Right atrium auricular region (tissue), 2 donors: ENCODE measurements at regions not wholly inside any gene's neighbourhood (a gene's known extent, or its start where the extent isn't known, plus 50 kb on each side); places are given as distances from the start of the nearest gene placed in this dataset.
A peak's percentile ranks its signal among the peaks of the same experiment; 100 is the strongest.

Experiments
- DNase-seq: peaks from one replicate; pipeline ENCODE4 v3.0.0-alpha.2; 2019; ENCODE audit warnings: low spot score
- H3K27ac ChIP-seq, 2 donors: fragments of 200-600 bp; sonication (generic); 1 replicate in 1 of 2; 2 replicates in 1 of 2; pipeline ENCODE4 v1.5.1; 2016 to 2019
- H3K27me3 ChIP-seq, 2 donors: fragments of 200-600 bp; sonication (generic); one replicate each; pipeline versions ENCODE4 v1.5.1 to v1.6.0; 2017 to 2019
- H3K36me3 ChIP-seq: fragments of 200-600 bp; sonication (generic); one replicate; pipeline ENCODE4 v1.5.1; 2016
- H3K4me1 ChIP-seq, 2 donors: fragments of 200-600 bp; sonication (generic); one replicate each; pipeline versions ENCODE4 v1.5.1 to v1.6.0; 2017 to 2019
- H3K4me3 ChIP-seq, 2 donors: fragments of 200-600 bp; sonication (generic); 1 replicate in 1 of 2; 2 replicates in 1 of 2; pipeline ENCODE4 v1.5.1; 2017 to 2019; ENCODE audit warnings: mild to moderate bottlenecking in 1 of 2, moderate library complexity in 1 of 2
- H3K9me3 ChIP-seq, 2 donors: fragments of 200-600 bp; sonication (generic); one replicate each; pipeline ENCODE4 v1.5.1; 2019
- TF ChIP-seq, protein P1 (sequence below), 2 donors: fragments of 200-600 bp; sonication (generic); IDR thresholded peaks; one replicate each; pipeline ENCODE4 v1.5.1; 2019; ENCODE audit warnings: antibody characterized with exemption in 2 of 2

DNA sequence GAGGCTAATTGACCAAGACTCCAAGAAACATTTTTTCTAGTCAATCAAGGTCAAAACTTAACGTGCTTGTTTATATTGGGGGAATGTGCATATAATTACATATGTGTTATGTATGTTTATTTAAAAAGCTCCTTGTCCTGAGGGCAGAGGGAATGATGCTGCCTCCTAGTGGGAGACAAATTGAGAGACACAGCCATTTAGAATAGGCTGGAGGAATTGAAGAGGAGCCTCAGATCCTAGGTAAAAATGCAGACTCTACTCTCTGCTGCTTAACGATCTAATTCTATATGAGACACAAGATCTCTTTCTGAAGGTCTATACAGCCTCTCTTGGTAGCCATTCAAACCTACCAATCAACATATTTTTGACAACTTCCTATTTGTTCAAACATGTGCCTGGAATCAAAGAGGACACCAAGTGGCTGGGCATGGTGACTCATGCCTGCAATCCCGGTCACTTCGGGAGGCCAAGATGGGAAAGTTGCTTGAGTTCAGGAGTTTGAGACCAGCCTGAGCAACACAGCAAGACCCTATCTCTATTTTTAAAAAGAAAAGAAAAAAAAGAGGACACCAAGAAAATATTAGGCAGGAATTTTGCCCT lies 136.6 kb upstream of the ZNF648 start:
- H3K36me3 ChIP-seq = no peaks in the 10 kb centered on the region
- TF ChIP-seq, protein P1, sequence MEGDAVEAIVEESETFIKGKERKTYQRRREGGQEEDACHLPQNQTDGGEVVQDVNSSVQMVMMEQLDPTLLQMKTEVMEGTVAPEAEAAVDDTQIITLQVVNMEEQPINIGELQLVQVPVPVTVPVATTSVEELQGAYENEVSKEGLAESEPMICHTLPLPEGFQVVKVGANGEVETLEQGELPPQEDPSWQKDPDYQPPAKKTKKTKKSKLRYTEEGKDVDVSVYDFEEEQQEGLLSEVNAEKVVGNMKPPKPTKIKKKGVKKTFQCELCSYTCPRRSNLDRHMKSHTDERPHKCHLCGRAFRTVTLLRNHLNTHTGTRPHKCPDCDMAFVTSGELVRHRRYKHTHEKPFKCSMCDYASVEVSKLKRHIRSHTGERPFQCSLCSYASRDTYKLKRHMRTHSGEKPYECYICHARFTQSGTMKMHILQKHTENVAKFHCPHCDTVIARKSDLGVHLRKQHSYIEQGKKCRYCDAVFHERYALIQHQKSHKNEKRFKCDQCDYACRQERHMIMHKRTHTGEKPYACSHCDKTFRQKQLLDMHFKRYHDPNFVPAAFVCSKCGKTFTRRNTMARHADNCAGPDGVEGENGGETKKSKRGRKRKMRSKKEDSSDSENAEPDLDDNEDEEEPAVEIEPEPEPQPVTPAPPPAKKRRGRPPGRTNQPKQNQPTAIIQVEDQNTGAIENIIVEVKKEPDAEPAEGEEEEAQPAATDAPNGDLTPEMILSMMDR (IDR thresholded peaks at IDR 0.05) = no peak
- peak overlapping the region in 1 of 2 donors; percentile 62 for H3K27ac ChIP-seq
- peaks cover 0 to 13% of the 10 kb centered on the region in 2 donors for H3K4me1 ChIP-seq
- no peak for DNase-seq
- H3K4me3 ChIP-seq = no peak overlapping the region
- no peaks in the 10 kb centered on the region for H3K27me3 ChIP-seq
- no peaks in the 10 kb centered on the region for H3K9me3 ChIP-seq

DNA sequence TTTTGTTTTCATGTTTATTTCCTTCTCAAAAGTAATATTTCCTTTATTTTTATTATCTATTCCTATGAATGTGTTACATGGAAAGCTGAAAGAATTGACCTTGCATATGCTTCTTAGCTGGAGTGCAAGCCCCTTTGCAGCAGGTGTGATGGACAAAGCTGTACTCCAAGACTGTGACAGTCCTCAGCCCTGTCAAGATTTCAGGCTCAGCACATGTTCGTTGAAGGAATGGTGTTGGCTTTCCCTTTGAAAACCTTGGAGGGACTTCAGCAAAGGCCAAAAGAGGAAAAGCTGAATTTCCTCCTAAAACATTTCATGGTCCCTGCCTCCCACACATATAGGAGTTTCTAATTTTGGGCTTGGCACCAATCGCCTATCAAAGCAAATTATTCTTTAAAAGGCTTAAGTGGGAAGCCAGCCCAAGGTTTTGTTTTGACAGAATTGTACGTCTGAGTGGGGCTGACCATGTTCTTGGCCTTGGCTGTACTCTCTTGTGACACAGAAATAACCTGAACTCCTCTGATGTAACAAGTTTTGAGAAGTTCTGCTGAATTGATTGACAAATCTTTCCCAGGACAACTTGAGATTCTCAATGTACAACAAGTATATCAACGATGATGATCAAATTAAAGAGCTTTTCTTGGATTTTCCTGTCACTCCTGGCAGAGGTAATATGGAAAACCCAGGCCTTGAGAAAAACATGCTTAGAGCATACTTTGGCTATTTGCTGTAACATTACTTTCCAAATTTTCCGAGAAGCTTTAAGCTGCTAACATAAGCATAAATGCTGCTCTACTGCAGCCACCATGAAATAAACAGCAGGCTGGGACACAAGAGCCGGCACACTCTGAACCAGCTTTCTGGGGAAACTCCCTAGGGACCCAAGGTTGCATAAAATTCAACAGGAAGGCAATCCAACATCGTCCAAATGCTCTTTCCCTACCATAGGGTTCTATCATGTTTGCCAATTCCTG lies 135.7 kb upstream of the ZNF648 start:
- Histone ChIP-seq H3K36me3 (no peaks in the 10 kb centered on the region), H3K27me3 (no peaks in the 10 kb centered on the region), H3K4me3 (no peak overlapping the region), H3K27ac (peak overlapping the region; percentile 54 to 62), H3K4me1 (peaks cover 0 to 13% of the 10 kb centered on the region in 2 donors), H3K9me3 (no peaks in the 10 kb centered on the region)
- TF ChIP-seq, protein P1 (IDR thresholded peaks at IDR 0.05) = no peak
- peak; percentile 70 for DNase-seq

DNA sequence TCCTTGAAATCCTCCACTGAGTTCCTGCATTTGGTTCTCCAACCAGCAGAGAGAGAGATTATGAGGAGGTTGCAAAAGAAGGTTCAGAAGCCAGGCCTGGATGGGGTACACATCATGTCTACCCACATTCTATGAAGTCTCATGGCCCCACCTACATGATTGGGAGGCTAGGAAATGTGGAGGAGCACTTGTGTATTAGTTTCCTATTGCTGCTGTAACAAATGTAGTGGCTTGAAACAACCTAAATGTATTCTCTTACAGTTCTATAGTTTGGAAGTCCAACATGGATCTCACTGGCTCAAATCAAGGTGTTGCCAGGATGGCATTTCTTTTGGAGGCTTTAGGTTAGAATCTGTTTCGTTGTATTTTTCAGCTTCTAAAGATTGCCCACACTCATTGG lies 134.2 kb upstream of the ZNF648 start:
- H3K27ac ChIP-seq = no peak overlapping the region
- H3K9me3 ChIP-seq = no peaks in the 10 kb centered on the region

DNA sequence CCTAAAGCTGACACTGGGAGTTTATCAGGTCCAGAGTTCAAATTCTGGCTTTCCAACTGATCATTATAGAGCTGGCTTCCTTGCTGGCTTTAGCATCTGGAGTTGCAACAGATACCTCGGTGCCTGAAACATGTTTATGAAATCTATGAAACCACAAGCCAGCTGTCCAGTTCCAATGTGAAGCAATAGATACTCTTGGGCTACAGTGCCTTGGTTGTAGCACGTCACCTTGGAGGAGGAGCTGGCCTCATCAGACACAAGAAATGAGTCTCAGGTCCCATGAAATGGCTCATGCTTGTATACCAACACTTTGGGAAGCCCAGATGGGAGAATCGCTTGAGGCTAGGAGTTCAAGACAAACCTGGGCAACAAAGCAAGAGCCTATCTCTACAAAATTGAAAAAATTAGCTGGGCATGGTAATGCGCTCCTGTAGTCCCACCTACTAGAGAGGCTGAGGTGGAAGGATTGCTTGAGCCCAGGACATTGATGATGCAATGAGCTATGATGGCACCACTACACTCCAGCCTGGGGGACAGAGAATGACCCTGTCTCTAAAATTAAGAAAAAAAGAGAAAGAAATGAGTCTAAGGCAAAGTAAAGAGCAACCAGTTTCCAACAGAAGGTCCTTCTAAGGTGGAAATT lies 132.5 kb upstream of the ZNF648 start:
- peak; percentile 72 for DNase-seq
- Histone ChIP-seq H3K36me3 (no peaks in the 10 kb centered on the region), H3K27ac (no peak overlapping the region), H3K9me3 (no peaks in the 10 kb centered on the region), H3K27me3 (no peaks in the 10 kb centered on the region), H3K4me3 (no peak overlapping the region), H3K4me1 (peaks cover 0 to 13% of the 10 kb centered on the region in 2 donors)
- TF ChIP-seq, protein P1 (IDR thresholded peaks at IDR 0.05) = no peak

More for the DNA sequence above, 134.2 kb upstream of the ZNF648 start:
- H3K4me1 ChIP-seq = peaks cover 0 to 13% of the 10 kb centered on the region in 2 donors
- H3K27me3 ChIP-seq = no peaks in the 10 kb centered on the region
- no peaks in the 10 kb centered on the region for H3K36me3 ChIP-seq
- H3K4me3 ChIP-seq = no peak overlapping the region
- TF ChIP-seq, protein P1 (IDR thresholded peaks at IDR 0.05) = no peak
- DNase-seq = no peak

- no peaks in the 10 kb centered on the region for H3K27me3 ChIP-seq
- no peak overlapping the region for H3K27ac ChIP-seq
- H3K4me3 ChIP-seq = no peak overlapping the region
- H3K36me3 ChIP-seq = no peaks in the 10 kb centered on the region
- no peak for DNase-seq
- no peaks in the 10 kb centered on the region for H3K9me3 ChIP-seq
- peaks cover 0 to 12% of the 10 kb centered on the region in 2 donors for H3K4me1 ChIP-seq
- TF ChIP-seq, protein P1 (IDR thresholded peaks at IDR 0.05) = no peak
Measured at GRCh38 chr1:182192966-182193365, 131.5 kb upstream of the ZNF648 start.
